Osteoblast (primary cell): ENCODE measurements at regions not wholly inside any gene's neighbourhood (a gene's known extent, or its start where the extent isn't known, plus 50 kb on each side); places are given as distances from the start of the nearest gene placed in this dataset.

Experiments used
- DNase-seq: peaks from one replicate; pipeline ENCODE4 v3.0.0; 2011; ENCODE audit warnings: low spot score, mixed read lengths; ENCODE audit not compliant: insufficient read length; ENCODE audit errors: missing footprints
- H2AFZ ChIP-seq: 2 replicates; pipeline ENCODE4 v1.6.0; 2011; ENCODE audit warnings: mild to moderate bottlenecking, low read length
- H3K27ac ChIP-seq: 2 replicates; pipeline ENCODE4 v1.5.1; 2011; ENCODE audit warnings: mild to moderate bottlenecking, low read depth, low read length, moderate library complexity
- H3K27me3 ChIP-seq: 2 replicates; pipeline ENCODE4 v1.6.0; 2012; ENCODE audit warnings: mild to moderate bottlenecking, control low read depth, inconsistent platforms, low read length, moderate library complexity; ENCODE audit not compliant: insufficient read depth
- H3K36me3 ChIP-seq: 2 replicates; pipeline ENCODE4 v1.5.1; 2011; ENCODE audit warnings: mild to moderate bottlenecking, low read length, control low read depth, moderate library complexity; ENCODE audit not compliant: insufficient read depth
- H3K4me1 ChIP-seq: 2 replicates; pipeline ENCODE4 v1.5.1; 2011; ENCODE audit warnings: mild to moderate bottlenecking, low read length, control low read depth, moderate library complexity; ENCODE audit not compliant: insufficient read depth
- H3K4me2 ChIP-seq: 2 replicates; pipeline ENCODE4 v1.6.0; 2011; ENCODE audit warnings: mild to moderate bottlenecking, low read length; ENCODE audit not compliant: insufficient read depth
- H3K4me3 ChIP-seq: fragments of 200-600 bp; sonication (generic); 3 replicates; pipeline ENCODE4 v1.5.1; 2012; ENCODE audit warnings: mild to moderate bottlenecking, low read length, inconsistent platforms; ENCODE audit not compliant: insufficient read depth
- H3K79me2 ChIP-seq: 2 replicates; pipeline ENCODE4 v1.6.0; 2012; ENCODE audit warnings: mild to moderate bottlenecking, low read length, control low read depth, inconsistent platforms; ENCODE audit not compliant: insufficient read depth
- H3K9me3 ChIP-seq: 2 replicates; pipeline ENCODE4 v1.5.1; 2011; ENCODE audit warnings: low read depth, low read length, control low read depth
- H4K20me1 ChIP-seq: 2 replicates; pipeline ENCODE4 v1.6.0; 2012; ENCODE audit warnings: mild to moderate bottlenecking, low read length, control low read depth; ENCODE audit not compliant: insufficient read depth
- CTCF ChIP-seq: IDR thresholded peaks from 2 replicates; pipeline ENCODE4 v1.5.1; 2011; ENCODE audit warnings: mild to moderate bottlenecking, low read depth, low read length, moderate library complexity; ENCODE audit errors: extremely low read depth

GRCh38 chr7:114109721-114110120 is 190.9 kb upstream of the PPP1R3A start:
- no peak for DNase-seq
- Histone ChIP-seq H3K4me1 (no peaks in the 10 kb centered on the region), H3K4me2 (no peak overlapping the region), H3K79me2 (no peaks in the 10 kb centered on the region), H3K27me3 (no peaks in the 10 kb centered on the region), H3K9me3 (no peaks in the 10 kb centered on the region), H2AFZ (no peak overlapping the region), H3K36me3 (no peaks in the 10 kb centered on the region), H4K20me1 (no peaks in the 10 kb centered on the region), H3K4me3 (no peak overlapping the region), H3K27ac (no peak overlapping the region)
- TF ChIP-seq CTCF = no peak

DNA sequence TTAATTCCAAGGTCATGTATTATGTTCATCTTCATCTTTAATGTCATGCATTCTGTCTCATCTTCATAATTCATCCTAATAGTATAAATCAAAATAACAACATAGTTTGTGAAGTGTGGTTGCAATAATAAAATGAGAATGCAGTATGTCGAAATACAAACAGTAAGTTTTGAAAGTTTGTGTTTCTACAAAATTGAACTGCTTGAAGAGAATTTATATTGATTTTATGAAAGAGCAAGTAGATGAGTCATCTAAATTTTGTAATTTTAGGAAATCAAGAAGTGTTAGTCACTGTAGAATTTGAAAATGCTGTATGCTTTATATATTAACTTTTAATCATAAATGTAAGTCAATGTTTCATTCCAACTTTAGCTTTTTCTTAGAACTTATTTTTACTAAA is 190.5 kb upstream of the PPP1R3A start:
- TF ChIP-seq CTCF = no peak
- no peaks in the 10 kb centered on the region for H3K9me3 ChIP-seq
- H3K4me3 ChIP-seq = no peak overlapping the region
- H2AFZ ChIP-seq = no peak overlapping the region
- H3K4me2 ChIP-seq = no peak overlapping the region
- no peaks in the 10 kb centered on the region for H3K4me1 ChIP-seq
- H3K27me3 ChIP-seq = no peaks in the 10 kb centered on the region
- no peaks in the 10 kb centered on the region for H4K20me1 ChIP-seq
- no peaks in the 10 kb centered on the region for H3K36me3 ChIP-seq
- no peak for DNase-seq
- no peaks in the 10 kb centered on the region for H3K79me2 ChIP-seq
- no peak overlapping the region for H3K27ac ChIP-seq

- TF ChIP-seq CTCF = no peak
- Histone ChIP-seq H3K27ac (no peak overlapping the region), H3K27me3 (no peaks in the 10 kb centered on the region), H3K4me2 (no peak overlapping the region), H3K36me3 (no peaks in the 10 kb centered on the region), H3K4me3 (no peak overlapping the region), H4K20me1 (no peaks in the 10 kb centered on the region), H3K9me3 (no peaks in the 10 kb centered on the region), H3K4me1 (no peaks in the 10 kb centered on the region), H2AFZ (no peak overlapping the region), H3K79me2 (no peaks in the 10 kb centered on the region)
- DNase-seq = no peak
Observed at GRCh38 chr7:114108510-114108909, 189.7 kb upstream of the PPP1R3A start.

- Histone ChIP-seq H3K79me2 (no peaks in the 10 kb centered on the region), H3K36me3 (no peaks in the 10 kb centered on the region), H4K20me1 (no peaks in the 10 kb centered on the region), H3K27me3 (no peaks in the 10 kb centered on the region), H3K4me1 (no peaks in the 10 kb centered on the region), H3K4me2 (no peak overlapping the region), H3K9me3 (no peaks in the 10 kb centered on the region), H3K27ac (no peak overlapping the region), H2AFZ (no peak overlapping the region), H3K4me3 (no peak overlapping the region)
- TF ChIP-seq CTCF = no peak
- DNase-seq = no peak
Observed at GRCh38 chr7:114107522-114107921, 188.7 kb upstream of the PPP1R3A start.
